HEK293 (cell line): ENCODE measurements at regions not wholly inside any gene's neighbourhood (a gene's known extent, or its start where the extent isn't known, plus 50 kb on each side); places are given as distances from the start of the nearest gene placed in this dataset.
A peak's percentile ranks its signal among the peaks of the same experiment; 100 is the strongest.

Experiments
- CTCF ChIA-PET: fragments of 350-600 bp; formaldehyde crosslinking; extraction: SDS; loops from one replicate; lab custom pipeline; 2021; ENCODE audit warnings: antibody characterized with exemption; lab: Yijun Ruan, JAX
- POLR2A ChIA-PET: fragments of 300-600 bp; formaldehyde crosslinking; extraction: SDS; loops from one replicate; lab custom pipeline; 2020; ENCODE audit warnings: antibody characterized with exemption, inconsistent platforms; lab: Yijun Ruan, JAX
- H3K27ac ChIP-seq: fragments of 200-500 bp; sonication (Bioruptor generic); 2 replicates; pipeline ENCODE4 v1.5.1; 2014; ENCODE audit warnings: low read depth, low read length, control low read depth, inconsistent platforms; ENCODE audit errors: extremely low read depth
- H3K36me3 ChIP-seq, 2 experiments: fragments of 200-500 bp in 1 of 2; sonication (Bioruptor generic) in 1 of 2; 1 replicate in 1 of 2; 2 replicates in 1 of 2; pipeline ENCODE4 v1.5.1; 2014 to 2017; ENCODE audit warnings: inconsistent platforms in 2 of 2, low read length in 2 of 2; ENCODE audit not compliant: control insufficient read depth in 2 of 2, insufficient read depth in 1 of 2
- H3K4me1 ChIP-seq: fragments of 200-500 bp; sonication (Bioruptor generic); 2 replicates; pipeline ENCODE4 v1.5.1; 2014; ENCODE audit warnings: mild to moderate bottlenecking, low read length, inconsistent platforms; ENCODE audit not compliant: control insufficient read depth, insufficient read depth
- H3K4me3 ChIP-seq: 2 replicates; pipeline ENCODE4 v1.5.1; 2011; ENCODE audit warnings: low read depth, mild to moderate bottlenecking, control low read depth, low read length, moderate library complexity
- H3K9me3 ChIP-seq: fragments of 200-500 bp; sonication (Bioruptor generic); 2 replicates; pipeline ENCODE4 v1.5.1; 2014; ENCODE audit warnings: low read depth, low read length, inconsistent platforms; ENCODE audit not compliant: control insufficient read depth, insufficient read depth
- HOXD13 ChIP-seq: sonication (generic); formaldehyde crosslinking; IDR thresholded peaks from 2 replicates; pipeline ENCODE4 v1.8.0; 2022; ENCODE audit warnings: missing genetic modification reagents, borderline replicate concordance
- KLF10 ChIP-seq: fragments of 450-650 bp; IDR thresholded peaks from 2 replicates; pipeline ENCODE4 v1.5.1; 2018; ENCODE audit warnings: missing biosample characterization, mild to moderate bottlenecking, missing genetic modification characterization
- PRDM1 ChIP-seq: fragments of 450-650 bp; formaldehyde crosslinking; IDR thresholded peaks from 2 replicates; pipeline ENCODE4; 2016; ENCODE audit warnings: missing biosample characterization, missing genetic modification characterization
- ZBTB21 ChIP-seq: fragments of 450-650 bp; formaldehyde crosslinking; IDR thresholded peaks from 2 replicates; pipeline ENCODE4 v1.5.1; 2017; ENCODE audit warnings: missing biosample characterization, missing genetic modification characterization
- ZFP69B ChIP-seq: fragments of 450-650 bp; formaldehyde crosslinking; IDR thresholded peaks from 2 replicates; pipeline ENCODE4 v1.5.1; 2016; ENCODE audit warnings: missing biosample characterization, missing genetic modification characterization
- ZNF223 ChIP-seq: fragments of 450-650 bp; formaldehyde crosslinking; IDR thresholded peaks from 2 replicates; pipeline ENCODE4 v1.5.1; 2016; ENCODE audit warnings: missing biosample characterization, missing genetic modification characterization
- ZNF280D ChIP-seq: fragments of 450-650 bp; formaldehyde crosslinking; IDR thresholded peaks from 2 replicates; pipeline ENCODE4 v1.5.1; 2016; ENCODE audit warnings: missing biosample characterization, missing genetic modification characterization
- ZNF302 ChIP-seq: fragments of 450-650 bp; formaldehyde crosslinking; IDR thresholded peaks from 2 replicates; pipeline ENCODE4 v1.5.1; 2016; ENCODE audit warnings: missing biosample characterization, missing genetic modification characterization, low read depth
- ZNF311 ChIP-seq: fragments of 450-650 bp; formaldehyde crosslinking; IDR thresholded peaks from 2 replicates; pipeline ENCODE4 v1.5.1; 2017; ENCODE audit warnings: missing biosample characterization, missing genetic modification characterization, borderline replicate concordance
- ZNF366 ChIP-seq: fragments of 450-650 bp; formaldehyde crosslinking; conservative IDR thresholded peaks from 2 replicates; pipeline ENCODE4 v1.5.1; 2016; ENCODE audit warnings: missing biosample characterization, missing genetic modification characterization
- ZNF600 ChIP-seq: fragments of 450-650 bp; formaldehyde crosslinking; IDR thresholded peaks from 2 replicates; pipeline ENCODE4 v1.5.1; 2016; ENCODE audit warnings: missing biosample characterization, missing genetic modification characterization
- ZNF610 ChIP-seq: fragments of 450-650 bp; formaldehyde crosslinking; IDR thresholded peaks from 2 replicates; pipeline ENCODE4 v1.5.1; 2016; ENCODE audit warnings: missing biosample characterization, missing genetic modification characterization, borderline replicate concordance
- ZNF629 ChIP-seq: fragments of 450-650 bp; formaldehyde crosslinking; IDR thresholded peaks from 2 replicates; pipeline ENCODE4 v1.5.1; 2017; ENCODE audit warnings: missing biosample characterization, missing genetic modification characterization
- ZNF777 ChIP-seq: fragments of 450-650 bp; formaldehyde crosslinking; IDR thresholded peaks from 2 replicates; pipeline ENCODE4 v1.5.1; 2017; ENCODE audit warnings: missing biosample characterization, missing genetic modification characterization, borderline replicate concordance
- TF ChIP-seq, protein P1 (sequence below): fragments of 450-650 bp; formaldehyde crosslinking; IDR thresholded peaks from 2 replicates; pipeline ENCODE4 v1.5.0; 2017; ENCODE audit warnings: missing biosample characterization, missing genetic modification characterization, borderline replicate concordance
- TF ChIP-seq, protein P2 (sequence below): fragments of 450-650 bp; formaldehyde crosslinking; IDR thresholded peaks from 2 replicates; pipeline ENCODE4 v1.5.1; 2017; ENCODE audit warnings: missing biosample characterization, missing genetic modification characterization
- TF ChIP-seq, protein P3 (sequence below): fragments of 450-650 bp; formaldehyde crosslinking; IDR thresholded peaks from 2 replicates; pipeline ENCODE4 v1.5.1; 2016; ENCODE audit warnings: missing biosample characterization, missing genetic modification characterization
- TF ChIP-seq, protein P4 (sequence below): fragments of 450-650 bp; formaldehyde crosslinking; IDR thresholded peaks from 2 replicates; pipeline ENCODE4 v1.5.1; 2016; ENCODE audit warnings: missing biosample characterization, missing genetic modification characterization, borderline replicate concordance

DNA sequence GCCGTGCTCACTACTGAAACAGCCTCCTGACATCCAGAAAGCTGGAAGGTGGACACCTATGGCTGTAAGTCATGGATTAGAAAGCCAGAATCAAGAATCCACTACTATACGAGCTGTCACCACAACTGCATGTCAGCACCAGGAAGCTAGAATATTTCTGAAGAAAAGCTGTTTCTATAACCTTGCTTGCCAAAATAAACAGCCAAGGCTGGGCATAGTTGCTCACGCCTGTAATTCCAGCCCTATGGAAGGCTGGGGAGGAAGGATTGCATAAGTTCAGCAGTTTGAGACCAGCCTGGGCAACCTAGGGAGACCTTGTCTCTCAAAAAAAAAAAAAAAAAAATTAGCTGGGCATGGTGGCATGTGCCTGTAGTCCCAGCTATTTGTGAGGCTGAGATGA lies 96.3 kb upstream of the GAREM1 start:
- Histone ChIP-seq H3K4me1 (no peaks in the 10 kb centered on the region), H3K9me3 (no peaks in the 10 kb centered on the region), H3K4me3 (no peak overlapping the region), H3K36me3 (no peaks in the 10 kb centered on the region), H3K27ac (no peak overlapping the region)
- ChIA-PET POLR2A (interaction anchor here (0.5 kb wide), 1 partner anchor 327 kb away, joined by 3 read pairs; no protein-coding TSS in a partner anchor), CTCF (interaction anchor here (0.8 to 1.0 kb wide), 2 partner anchors 347 to 404 kb away, joined by 3 read pairs; no protein-coding TSS in a partner anchor)
- TF ChIP-seq, protein P1, sequence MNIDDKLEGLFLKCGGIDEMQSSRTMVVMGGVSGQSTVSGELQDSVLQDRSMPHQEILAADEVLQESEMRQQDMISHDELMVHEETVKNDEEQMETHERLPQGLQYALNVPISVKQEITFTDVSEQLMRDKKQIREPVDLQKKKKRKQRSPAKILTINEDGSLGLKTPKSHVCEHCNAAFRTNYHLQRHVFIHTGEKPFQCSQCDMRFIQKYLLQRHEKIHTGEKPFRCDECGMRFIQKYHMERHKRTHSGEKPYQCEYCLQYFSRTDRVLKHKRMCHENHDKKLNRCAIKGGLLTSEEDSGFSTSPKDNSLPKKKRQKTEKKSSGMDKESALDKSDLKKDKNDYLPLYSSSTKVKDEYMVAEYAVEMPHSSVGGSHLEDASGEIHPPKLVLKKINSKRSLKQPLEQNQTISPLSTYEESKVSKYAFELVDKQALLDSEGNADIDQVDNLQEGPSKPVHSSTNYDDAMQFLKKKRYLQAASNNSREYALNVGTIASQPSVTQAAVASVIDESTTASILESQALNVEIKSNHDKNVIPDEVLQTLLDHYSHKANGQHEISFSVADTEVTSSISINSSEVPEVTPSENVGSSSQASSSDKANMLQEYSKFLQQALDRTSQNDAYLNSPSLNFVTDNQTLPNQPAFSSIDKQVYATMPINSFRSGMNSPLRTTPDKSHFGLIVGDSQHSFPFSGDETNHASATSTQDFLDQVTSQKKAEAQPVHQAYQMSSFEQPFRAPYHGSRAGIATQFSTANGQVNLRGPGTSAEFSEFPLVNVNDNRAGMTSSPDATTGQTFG (tag by site-specific recombination), result no peak
- no peak for TF ChIP-seq ZNF600 (tag by site-specific recombination)
- no peak for TF ChIP-seq ZNF366 (tag by site-specific recombination)
- TF ChIP-seq ZNF777, result no peak
- TF ChIP-seq, protein P2, sequence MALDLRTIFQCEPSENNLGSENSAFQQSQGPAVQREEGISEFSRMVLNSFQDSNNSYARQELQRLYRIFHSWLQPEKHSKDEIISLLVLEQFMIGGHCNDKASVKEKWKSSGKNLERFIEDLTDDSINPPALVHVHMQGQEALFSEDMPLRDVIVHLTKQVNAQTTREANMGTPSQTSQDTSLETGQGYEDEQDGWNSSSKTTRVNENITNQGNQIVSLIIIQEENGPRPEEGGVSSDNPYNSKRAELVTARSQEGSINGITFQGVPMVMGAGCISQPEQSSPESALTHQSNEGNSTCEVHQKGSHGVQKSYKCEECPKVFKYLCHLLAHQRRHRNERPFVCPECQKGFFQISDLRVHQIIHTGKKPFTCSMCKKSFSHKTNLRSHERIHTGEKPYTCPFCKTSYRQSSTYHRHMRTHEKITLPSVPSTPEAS (tag by site-specific recombination), result no peak
- TF ChIP-seq ZFP69B (tag by site-specific recombination), result no peak
- TF ChIP-seq, all 188 proteins: peak for 0

DNA sequence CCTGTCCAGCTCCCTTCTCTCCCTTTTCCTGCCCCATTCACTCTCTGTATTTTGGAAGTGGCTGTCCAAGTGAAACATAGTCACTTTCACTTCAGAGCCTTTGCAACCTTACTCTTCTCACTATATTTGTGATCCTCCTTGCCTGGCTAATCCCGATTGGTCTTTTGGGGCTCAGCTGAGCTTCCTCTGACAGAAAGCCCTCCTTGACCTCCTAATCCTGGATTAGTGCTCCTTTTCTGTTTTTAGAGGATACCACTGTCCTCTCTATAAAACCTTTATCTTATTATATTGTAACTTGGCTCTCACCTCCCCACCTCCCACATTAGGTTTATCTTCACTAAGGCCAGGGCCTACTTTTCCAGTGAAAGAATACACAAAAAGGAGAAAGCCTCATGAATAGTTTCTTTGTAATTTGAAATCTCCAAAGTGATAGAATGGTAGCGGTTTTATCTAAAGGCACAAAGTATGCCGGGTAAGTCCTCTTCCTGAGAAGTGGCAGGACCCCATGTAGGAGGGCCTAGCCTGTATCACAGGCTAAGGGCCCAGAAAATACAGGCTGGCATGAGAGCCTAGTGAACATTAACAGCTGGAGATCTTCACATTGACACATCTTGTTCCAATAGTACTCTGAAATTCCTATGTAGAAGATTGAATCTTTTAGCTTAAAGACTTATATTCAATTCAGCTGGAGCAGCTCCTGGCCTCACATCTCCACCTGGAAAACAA lies 83.1 kb upstream of the GAREM1 start:
- Histone ChIP-seq H3K4me1 (no peaks in the 10 kb centered on the region), H3K27ac (no peak overlapping the region), H3K9me3 (no peaks in the 10 kb centered on the region), H3K36me3 (no peaks in the 10 kb centered on the region), H3K4me3 (no peak overlapping the region)
- ChIA-PET POLR2A (no interaction called here), CTCF (interaction anchor here (0.6 to 9.2 kb wide), 11 partner anchors 10 to 1579 kb away, joined by 3 to 136 read pairs (median 4); partner anchors contain the start of gene GAREM1)
- peak; percentile 32; the same call in 1 of the 2 replicates for TF ChIP-seq PRDM1 (tag by site-specific recombination)
- no peak for TF ChIP-seq HOXD13
- no peak for TF ChIP-seq ZNF311 (tag by site-specific recombination)

DNA sequence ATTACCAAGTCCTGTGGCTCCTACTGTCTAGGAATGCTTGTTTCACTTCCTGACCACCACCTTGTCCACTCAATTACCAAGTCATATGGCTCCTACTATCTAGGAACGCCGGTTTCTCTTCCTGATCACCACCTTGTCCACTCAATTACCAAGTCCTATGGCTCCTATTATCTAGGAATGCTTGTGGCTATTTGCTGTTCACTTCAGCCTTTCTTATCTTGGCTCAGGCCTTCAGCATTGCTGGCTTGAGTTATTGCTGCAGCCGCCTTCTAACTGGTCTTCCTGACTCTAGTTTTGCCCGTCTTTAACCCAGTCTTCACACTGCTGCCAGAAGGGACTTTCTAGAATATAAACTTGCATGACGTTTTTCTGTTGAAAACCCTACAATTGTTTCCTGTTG lies 82.5 kb upstream of the GAREM1 start:
- Histone ChIP-seq H3K4me1 (no peaks in the 10 kb centered on the region), H3K27ac (no peak overlapping the region), H3K4me3 (no peak overlapping the region), H3K36me3 (no peaks in the 10 kb centered on the region), H3K9me3 (no peaks in the 10 kb centered on the region)
- TF ChIP-seq, protein P3, sequence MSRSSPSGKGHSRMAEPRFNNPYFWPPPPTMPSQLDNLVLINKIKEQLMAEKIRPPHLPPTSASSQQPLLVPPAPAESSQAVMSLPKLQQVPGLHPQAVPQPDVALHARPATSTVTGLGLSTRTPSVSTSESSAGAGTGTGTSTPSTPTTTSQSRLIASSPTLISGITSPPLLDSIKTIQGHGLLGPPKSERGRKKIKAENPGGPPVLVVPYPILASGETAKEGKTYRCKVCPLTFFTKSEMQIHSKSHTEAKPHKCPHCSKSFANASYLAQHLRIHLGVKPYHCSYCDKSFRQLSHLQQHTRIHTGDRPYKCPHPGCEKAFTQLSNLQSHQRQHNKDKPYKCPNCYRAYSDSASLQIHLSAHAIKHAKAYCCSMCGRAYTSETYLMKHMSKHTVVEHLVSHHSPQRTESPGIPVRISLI, result no peak
- no peak for TF ChIP-seq ZNF610 (tag by site-specific recombination)
- TF ChIP-seq, protein P4, sequence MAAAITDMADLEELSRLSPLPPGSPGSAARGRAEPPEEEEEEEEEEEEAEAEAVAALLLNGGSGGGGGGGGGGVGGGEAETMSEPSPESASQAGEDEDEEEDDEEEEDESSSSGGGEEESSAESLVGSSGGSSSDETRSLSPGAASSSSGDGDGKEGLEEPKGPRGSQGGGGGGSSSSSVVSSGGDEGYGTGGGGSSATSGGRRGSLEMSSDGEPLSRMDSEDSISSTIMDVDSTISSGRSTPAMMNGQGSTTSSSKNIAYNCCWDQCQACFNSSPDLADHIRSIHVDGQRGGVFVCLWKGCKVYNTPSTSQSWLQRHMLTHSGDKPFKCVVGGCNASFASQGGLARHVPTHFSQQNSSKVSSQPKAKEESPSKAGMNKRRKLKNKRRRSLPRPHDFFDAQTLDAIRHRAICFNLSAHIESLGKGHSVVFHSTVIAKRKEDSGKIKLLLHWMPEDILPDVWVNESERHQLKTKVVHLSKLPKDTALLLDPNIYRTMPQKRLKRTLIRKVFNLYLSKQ, result no peak
- TF ChIP-seq ZNF280D (tag by site-specific recombination), result no peak
- TF ChIP-seq ZNF302 (tag by site-specific recombination), result no peak
- TF ChIP-seq ZNF223, result no peak
- TF ChIP-seq ZBTB21, result no peak
- TF ChIP-seq KLF10 (tag by site-specific recombination), result no peak
- TF ChIP-seq ZNF629, result no peak
- POLR2A ChIA-PET, result no interaction called here
- CTCF ChIA-PET, result interaction anchor here (0.6 to 9.2 kb wide), 25 partner anchors 9 to 1578 kb away, joined by 3 to 136 read pairs (median 4); partner anchors contain the start of gene GAREM1
